HG02798 (cell line): ENCODE measurements at regions not wholly inside any gene's neighbourhood (a gene's known extent, or its start where the extent isn't known, plus 50 kb on each side); places are given as distances from the start of the nearest gene placed in this dataset.

Source experiments
- ATAC-seq: cut with Tn5 transposase; IDR thresholded peaks from one replicate; pipeline ENCODE4 v1.9.1; 2021; ENCODE audit warnings: mild to moderate bottlenecking; ENCODE audit not compliant: unreplicated experiment, poor library complexity

- ATAC-seq: no peak
These were observed 542.6 kb downstream of the DHX35 start for GRCh38 chr20:39504710-39505094.

- no peak for ATAC-seq
These were observed 542.0 kb downstream of the DHX35 start for GRCh38 chr20:39503902-39504709.

- no peak for ATAC-seq
These were observed 530.2 kb downstream of the DHX35 start for GRCh38 chr20:39492223-39492797.

- ATAC-seq: no peak
These were observed 529.6 kb downstream of the DHX35 start for GRCh38 chr20:39491711-39492110.

- no peak for ATAC-seq
These were observed 527.9 kb downstream of the DHX35 start for GRCh38 chr20:39489986-39490560.

GRCh38 chr20:39480276-39481043 lies 518.3 kb downstream of the DHX35 start:
- ATAC-seq: no peak

GRCh38 chr20:39479196-39479810 lies 517.2 kb downstream of the DHX35 start:
- ATAC-seq: no peak

- no peak for ATAC-seq
These were observed 512.7 kb downstream of the DHX35 start for GRCh38 chr20:39474879-39475278.

- ATAC-seq: no peak
These were observed 511.4 kb downstream of the DHX35 start for GRCh38 chr20:39473536-39473935.

- no peak for ATAC-seq
These were observed 506.6 kb downstream of the DHX35 start for GRCh38 chr20:39468703-39469102.

GRCh38 chr20:39464238-39464637 lies 502.1 kb downstream of the DHX35 start:
- ATAC-seq: no peak

- ATAC-seq: no peak
These were observed 500.3 kb downstream of the DHX35 start for GRCh38 chr20:39462416-39462945.

GRCh38 chr20:39458452-39458851 lies 496.3 kb downstream of the DHX35 start:
- no peak for ATAC-seq

GRCh38 chr20:39453890-39454289 lies 491.7 kb downstream of the DHX35 start:
- ATAC-seq: no peak

- ATAC-seq: no peak
These were observed 490.6 kb downstream of the DHX35 start for GRCh38 chr20:39452583-39453340.

- no peak for ATAC-seq
These were observed 489.2 kb downstream of the DHX35 start for GRCh38 chr20:39451386-39451785.

GRCh38 chr20:39446397-39446796 lies 484.3 kb downstream of the DHX35 start:
- no peak for ATAC-seq

- no peak for ATAC-seq
These were observed 483.0 kb downstream of the DHX35 start for GRCh38 chr20:39445095-39445494.

- no peak for ATAC-seq
These were observed 471.3 kb downstream of the DHX35 start for GRCh38 chr20:39433466-39433865.
